OCI-LY3 (cell line): ENCODE measurements at regions not wholly inside any gene's neighbourhood (a gene's known extent, or its start where the extent isn't known, plus 50 kb on each side); places are given as distances from the start of the nearest gene placed in this dataset.

ENCODE experiments used
- EZH2phosphoT487 ChIP-seq: fragments of 200-600 bp; shearing (Covaris generic); IDR thresholded peaks from 2 replicates; pipeline ENCODE4 v1.6.1; 2018; ENCODE audit warnings: antibody characterized with exemption, mixed run types, low read depth
- TF ChIP-seq, protein P1 (sequence below): fragments of 200-600, 300-600 bp; sonication (generic); IDR thresholded peaks from 2 replicates; pipeline ENCODE4 v1.5.1; 2014; ENCODE audit warnings: antibody characterized with exemption, low read length, low read depth

- TF ChIP-seq, protein P1, sequence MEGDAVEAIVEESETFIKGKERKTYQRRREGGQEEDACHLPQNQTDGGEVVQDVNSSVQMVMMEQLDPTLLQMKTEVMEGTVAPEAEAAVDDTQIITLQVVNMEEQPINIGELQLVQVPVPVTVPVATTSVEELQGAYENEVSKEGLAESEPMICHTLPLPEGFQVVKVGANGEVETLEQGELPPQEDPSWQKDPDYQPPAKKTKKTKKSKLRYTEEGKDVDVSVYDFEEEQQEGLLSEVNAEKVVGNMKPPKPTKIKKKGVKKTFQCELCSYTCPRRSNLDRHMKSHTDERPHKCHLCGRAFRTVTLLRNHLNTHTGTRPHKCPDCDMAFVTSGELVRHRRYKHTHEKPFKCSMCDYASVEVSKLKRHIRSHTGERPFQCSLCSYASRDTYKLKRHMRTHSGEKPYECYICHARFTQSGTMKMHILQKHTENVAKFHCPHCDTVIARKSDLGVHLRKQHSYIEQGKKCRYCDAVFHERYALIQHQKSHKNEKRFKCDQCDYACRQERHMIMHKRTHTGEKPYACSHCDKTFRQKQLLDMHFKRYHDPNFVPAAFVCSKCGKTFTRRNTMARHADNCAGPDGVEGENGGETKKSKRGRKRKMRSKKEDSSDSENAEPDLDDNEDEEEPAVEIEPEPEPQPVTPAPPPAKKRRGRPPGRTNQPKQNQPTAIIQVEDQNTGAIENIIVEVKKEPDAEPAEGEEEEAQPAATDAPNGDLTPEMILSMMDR: no peak
- TF ChIP-seq EZH2phosphoT487: no peak
Observed at GRCh38 chr5:74372051-74372450, 268.5 kb downstream of the ENC1 start.
